ENCODE measurements at regions not wholly inside any gene's neighbourhood (a gene's known extent, or its start where the extent isn't known, plus 50 kb on each side); places are given as distances from the start of the nearest gene placed in this dataset.
A peak's percentile ranks its signal among the peaks of the same experiment; 100 is the strongest.

- Histone ChIP-seq H3K27me3 (no peaks in the 10 kb centered on the region), H3K36me3 (no peaks in the 10 kb centered on the region), H2AFZ (replicated peaks) (peak overlapping the region; percentile 48), H3K79me2 (ENCODE audit: low read depth) (no peaks in the 10 kb centered on the region), H3K4me1 (peaks cover 10% of the 10 kb centered on the region), H3K9ac (no peak overlapping the region), H4K20me1 (ENCODE audit: low read depth) (no peaks in the 10 kb centered on the region), H3K27ac (no peak overlapping the region), H3K4me3 (no peak overlapping the region), H3F3A (ENCODE audit: low read depth) (no peaks in the 10 kb centered on the region), H3K9me3 (ENCODE audit: low read depth) (no peaks in the 10 kb centered on the region), H3K4me2 (peak overlapping the region; percentile 34)
- Mint-ChIP-seq H3K27ac (peak overlapping the region; percentile 1), H3K27me3 (ENCODE audit: insufficient read depth, low read depth) (peaks cover 3% of the 10 kb centered on the region), H3K9me3 (peaks cover 4% of the 10 kb centered on the region), H3K36me3 (no peaks in the 10 kb centered on the region), H3K4me1 (peaks cover 9% of the 10 kb centered on the region), H3K4me3 (no peak overlapping the region)
- TF ChIP-seq EZH2phosphoT487 (IDR thresholded peaks at IDR 0.05) (no peak), EZH2 (IDR thresholded peaks at IDR 0.05) (no peak), CTCF (IDR thresholded peaks at IDR 0.05) (no peak)
- no peak for DNase-seq (ENCODE audit: low spot score)
Observed at GRCh38 chr3:104606812-104607211, 759.9 kb upstream of the ALCAM start.

- H3K9me3 ChIP-seq (ENCODE audit: low read depth) = no peaks in the 10 kb centered on the region
- H3K36me3 ChIP-seq = no peaks in the 10 kb centered on the region
- no peaks in the 10 kb centered on the region for H3K36me3 Mint-ChIP-seq
- no peaks in the 10 kb centered on the region for H3K27me3 Mint-ChIP-seq (ENCODE audit: insufficient read depth, low read depth)
- no peak overlapping the region for H3K4me3 Mint-ChIP-seq
- peaks cover 4% of the 10 kb centered on the region for H3K9me3 Mint-ChIP-seq
- H4K20me1 ChIP-seq (ENCODE audit: low read depth) = no peaks in the 10 kb centered on the region
- H2AFZ ChIP-seq (replicated peaks) = no peak overlapping the region
- H3K79me2 ChIP-seq (ENCODE audit: low read depth) = no peaks in the 10 kb centered on the region
- no peak overlapping the region for H3K27ac ChIP-seq
- no peak for DNase-seq (ENCODE audit: low spot score)
- H3K27me3 ChIP-seq = no peaks in the 10 kb centered on the region
- H3F3A ChIP-seq (ENCODE audit: low read depth) = no peaks in the 10 kb centered on the region
- H3K27ac Mint-ChIP-seq = no peak overlapping the region
- no peak overlapping the region for H3K9ac ChIP-seq
- peaks cover 10% of the 10 kb centered on the region for H3K4me1 ChIP-seq
- no peak for TF ChIP-seq EZH2phosphoT487 (IDR thresholded peaks at IDR 0.05)
- no peak for TF ChIP-seq EZH2 (IDR thresholded peaks at IDR 0.05)
- no peak for TF ChIP-seq CTCF (IDR thresholded peaks at IDR 0.05)
- H3K4me1 Mint-ChIP-seq = peaks cover 9% of the 10 kb centered on the region
- no peak overlapping the region for H3K4me2 ChIP-seq
- H3K4me3 ChIP-seq = no peak overlapping the region
Observed at GRCh38 chr3:104610730-104611652, 755.7 kb upstream of the ALCAM start.

GRCh38 chr3:104612218-104612617 is 754.5 kb upstream of the ALCAM start:
- Mint-ChIP-seq H3K36me3 (no peaks in the 10 kb centered on the region), H3K4me3 (no peak overlapping the region), H3K27me3 (ENCODE audit: insufficient read depth, low read depth) (no peaks in the 10 kb centered on the region), H3K27ac (no peak overlapping the region), H3K9me3 (peaks cover 4% of the 10 kb centered on the region), H3K4me1 (no peaks in the 10 kb centered on the region)
- H3K36me3 ChIP-seq = no peaks in the 10 kb centered on the region
- H4K20me1 ChIP-seq (ENCODE audit: low read depth) = no peaks in the 10 kb centered on the region
- no peaks in the 10 kb centered on the region for H3K9me3 ChIP-seq (ENCODE audit: low read depth)
- peaks cover 6% of the 10 kb centered on the region for H3K4me1 ChIP-seq
- no peak overlapping the region for H2AFZ ChIP-seq (replicated peaks)
- no peak overlapping the region for H3K9ac ChIP-seq
- no peak overlapping the region for H3K4me2 ChIP-seq
- TF ChIP-seq EZH2phosphoT487 (IDR thresholded peaks at IDR 0.05) = no peak
- no peak for TF ChIP-seq EZH2 (IDR thresholded peaks at IDR 0.05)
- TF ChIP-seq CTCF (IDR thresholded peaks at IDR 0.05) = no peak
- H3K27me3 ChIP-seq = no peaks in the 10 kb centered on the region
- H3K27ac ChIP-seq = no peak overlapping the region
- no peak for DNase-seq (ENCODE audit: low spot score)
- no peaks in the 10 kb centered on the region for H3F3A ChIP-seq (ENCODE audit: low read depth)
- no peak overlapping the region for H3K4me3 ChIP-seq
- no peaks in the 10 kb centered on the region for H3K79me2 ChIP-seq (ENCODE audit: low read depth)

Data from neural progenitor cell (in vitro differentiated cells).